ENCODE measurements at regions not wholly inside any gene's neighbourhood (a gene's known extent, or its start where the extent isn't known, plus 50 kb on each side); places are given as distances from the start of the nearest gene placed in this dataset.

- Histone ChIP-seq H3K4me1 (no peaks in the 10 kb centered on the region), H3K27me3 (no peaks in the 10 kb centered on the region), H3K36me3 (no peaks in the 10 kb centered on the region), H3K9me3 (no peaks in the 10 kb centered on the region), H3K4me3 (ENCODE audit: low read depth, low read length) (no peak overlapping the region)
- TF ChIP-seq CTCF (IDR thresholded peaks at IDR 0.05; ENCODE audit: low read depth, low read length) = no peak
- no peak for DNase-seq
These were observed 89.0 kb upstream of the SPATA13 start for GRCh38 chr13:24071423-24072075.

DNA sequence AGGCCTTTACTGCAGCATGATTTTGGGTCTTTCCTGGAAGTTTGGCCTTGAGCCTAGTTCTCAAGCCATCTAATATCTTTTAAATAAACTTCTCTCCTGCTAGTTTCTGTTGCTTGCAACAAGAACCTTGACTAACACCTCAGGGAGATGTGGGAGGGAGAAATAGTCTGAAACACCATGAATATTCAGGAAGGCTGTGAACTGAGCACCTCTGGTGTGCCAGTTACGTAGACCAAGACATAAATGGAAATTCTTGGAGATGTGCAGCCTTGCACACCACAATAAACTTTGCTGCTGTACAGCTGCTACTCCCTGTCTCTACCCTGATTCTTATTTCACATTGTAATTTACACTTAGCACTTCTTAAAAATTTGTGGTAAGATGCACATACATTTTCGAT, 86.9 kb upstream of the SPATA13 start:
- Histone ChIP-seq H3K27me3 (no peaks in the 10 kb centered on the region), H3K9me3 (no peaks in the 10 kb centered on the region), H3K36me3 (no peaks in the 10 kb centered on the region), H3K4me1 (no peaks in the 10 kb centered on the region), H3K4me3 (ENCODE audit: low read depth, low read length) (no peak overlapping the region)
- TF ChIP-seq CTCF (IDR thresholded peaks at IDR 0.05; ENCODE audit: low read depth, low read length) = no peak
- DNase-seq = no peak

GRCh38 chr13:24074678-24075077, 85.8 kb upstream of the SPATA13 start:
- Histone ChIP-seq H3K36me3 (no peaks in the 10 kb centered on the region), H3K9me3 (no peaks in the 10 kb centered on the region), H3K27me3 (no peaks in the 10 kb centered on the region), H3K4me3 (ENCODE audit: low read depth, low read length) (no peak overlapping the region), H3K4me1 (no peaks in the 10 kb centered on the region)
- TF ChIP-seq CTCF (IDR thresholded peaks at IDR 0.05; ENCODE audit: low read depth, low read length) = no peak
- no peak for DNase-seq

GRCh38 chr13:24075137-24075975, 85.2 kb upstream of the SPATA13 start:
- Histone ChIP-seq H3K27me3 (no peaks in the 10 kb centered on the region), H3K4me1 (no peaks in the 10 kb centered on the region), H3K9me3 (no peaks in the 10 kb centered on the region), H3K36me3 (no peaks in the 10 kb centered on the region), H3K4me3 (ENCODE audit: low read depth, low read length) (no peak overlapping the region)
- TF ChIP-seq CTCF (IDR thresholded peaks at IDR 0.05; ENCODE audit: low read depth, low read length) = no peak
- DNase-seq = no peak

GRCh38 chr13:24076109-24076508, 84.4 kb upstream of the SPATA13 start:
- DNase-seq = no peak
- no peaks in the 10 kb centered on the region for H3K27me3 ChIP-seq
- no peaks in the 10 kb centered on the region for H3K4me1 ChIP-seq
- no peak overlapping the region for H3K4me3 ChIP-seq (ENCODE audit: low read depth, low read length)
- TF ChIP-seq CTCF (IDR thresholded peaks at IDR 0.05; ENCODE audit: low read depth, low read length) = no peak
- no peaks in the 10 kb centered on the region for H3K9me3 ChIP-seq
- H3K36me3 ChIP-seq = no peaks in the 10 kb centered on the region

GRCh38 chr13:24076636-24077035, 83.9 kb upstream of the SPATA13 start:
- no peak for TF ChIP-seq CTCF (IDR thresholded peaks at IDR 0.05; ENCODE audit: low read depth, low read length)
- H3K4me3 ChIP-seq (ENCODE audit: low read depth, low read length) = no peak overlapping the region
- DNase-seq = no peak

More at GRCh38 chr13:24076636-24077035, 83.9 kb upstream of the SPATA13 start:
- Histone ChIP-seq H3K27me3 (no peaks in the 10 kb centered on the region), H3K36me3 (no peaks in the 10 kb centered on the region), H3K4me1 (no peaks in the 10 kb centered on the region), H3K9me3 (no peaks in the 10 kb centered on the region)

Measured in BE2C (cell line).